ENCODE measurements at regions not wholly inside any gene's neighbourhood (a gene's known extent, or its start where the extent isn't known, plus 50 kb on each side); places are given as distances from the start of the nearest gene placed in this dataset.
"Not testable (repeated sequence)": the region's sequence is repeated elsewhere in the genome, so short reads cannot be mapped to it uniquely, and the experiment has no call there.

DNA sequence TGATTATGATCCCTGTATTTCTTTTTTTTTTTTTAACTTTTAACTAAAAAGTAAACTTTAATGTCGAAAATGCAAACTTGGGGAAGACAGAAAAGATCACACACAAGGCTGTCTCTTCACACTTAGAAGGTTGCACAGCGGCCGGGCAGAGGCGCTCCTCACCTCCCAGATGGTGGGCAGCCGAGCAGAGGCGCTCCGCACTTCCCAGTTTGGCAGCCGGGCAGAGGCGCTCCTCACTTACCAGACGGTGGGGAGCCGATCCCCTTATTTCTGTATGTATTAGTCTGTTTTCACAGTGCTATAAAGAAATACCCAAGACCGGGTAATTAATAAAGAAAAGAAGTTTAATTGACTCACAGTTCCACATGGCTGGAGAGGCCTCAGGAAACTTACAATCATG is 805.6 kb upstream of the SPRY2 start:
- in situ Hi-C loops (cut with MboI; ENCODE audit: low sequenced_read_pairs): not testable (repeated sequence)

DNA sequence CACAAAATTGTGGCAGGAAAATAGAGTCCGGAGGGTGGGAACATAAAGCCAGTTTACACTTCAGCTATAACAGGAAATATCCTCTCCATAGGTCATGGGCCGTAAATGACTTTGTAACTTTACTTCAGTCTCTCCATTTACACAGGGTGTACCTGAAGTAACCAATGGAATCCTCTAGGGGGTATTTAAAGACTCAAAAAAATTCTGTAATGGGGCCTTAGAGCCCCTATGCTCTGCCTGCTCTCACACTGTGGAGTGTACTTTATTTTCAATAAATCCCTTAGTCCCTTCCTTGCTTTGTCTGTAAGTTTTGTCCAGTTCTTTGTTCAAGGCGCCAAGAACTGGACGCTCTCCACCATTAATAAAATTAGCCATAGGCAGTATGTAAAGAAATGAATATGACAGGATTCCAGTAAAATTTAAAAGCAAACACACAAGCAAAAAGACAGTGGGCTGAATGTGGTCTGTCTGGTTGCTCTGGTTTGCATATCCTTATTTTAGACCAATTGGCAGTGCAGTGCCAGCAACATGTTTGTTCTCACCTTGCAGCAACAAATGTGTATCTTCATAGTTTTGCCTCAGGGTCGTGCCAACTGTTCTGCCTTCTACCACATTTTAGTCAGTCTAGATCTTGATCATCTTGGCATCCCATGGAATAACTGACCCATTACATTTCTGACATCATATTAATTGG is 801.5 kb upstream of the SPRY2 start:
- in situ Hi-C loops (cut with MboI; ENCODE audit: low sequenced_read_pairs): no loop called here

DNA sequence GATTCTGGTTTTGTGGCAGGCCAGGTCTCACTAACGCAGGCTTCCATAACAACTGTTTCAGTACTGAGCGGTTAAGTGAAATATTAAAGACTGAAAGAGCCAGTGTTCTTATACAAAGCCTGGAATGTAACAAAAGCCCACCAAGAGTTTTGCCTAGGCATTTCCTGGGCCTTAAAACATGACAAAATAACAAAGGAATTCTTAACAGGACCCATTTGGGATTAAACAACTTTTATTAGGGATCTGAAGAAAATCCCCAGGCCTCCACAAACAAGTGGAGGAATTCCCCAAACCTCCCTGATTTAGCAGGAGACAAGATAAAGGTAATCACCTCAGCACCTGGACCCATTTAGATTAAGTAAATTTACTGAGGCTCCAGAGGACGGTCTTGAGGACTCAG is 799.7 kb upstream of the SPRY2 start:
- in situ Hi-C loops (cut with MboI; ENCODE audit: low sequenced_read_pairs): no loop called here

DNA sequence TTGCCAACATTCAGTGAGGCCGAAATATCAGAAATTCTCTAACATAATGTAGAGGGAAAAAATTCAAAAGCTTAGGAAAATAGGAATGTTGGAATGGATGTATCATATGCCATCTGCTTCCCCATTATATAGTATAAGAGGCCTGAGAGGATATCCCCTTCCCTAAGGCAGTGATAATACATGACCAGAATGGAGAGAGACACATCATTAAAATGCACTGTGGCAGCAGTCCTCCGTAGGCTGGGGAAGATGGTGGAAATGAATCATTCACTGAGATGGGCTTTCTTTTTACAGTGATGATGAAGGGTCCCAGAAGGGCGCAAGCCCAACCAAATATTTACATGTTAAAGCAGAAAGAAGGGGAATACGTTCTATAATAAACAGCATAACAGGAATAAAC is 799.1 kb upstream of the SPRY2 start:
- in situ Hi-C loops (cut with MboI; ENCODE audit: low sequenced_read_pairs): no loop called here

DNA sequence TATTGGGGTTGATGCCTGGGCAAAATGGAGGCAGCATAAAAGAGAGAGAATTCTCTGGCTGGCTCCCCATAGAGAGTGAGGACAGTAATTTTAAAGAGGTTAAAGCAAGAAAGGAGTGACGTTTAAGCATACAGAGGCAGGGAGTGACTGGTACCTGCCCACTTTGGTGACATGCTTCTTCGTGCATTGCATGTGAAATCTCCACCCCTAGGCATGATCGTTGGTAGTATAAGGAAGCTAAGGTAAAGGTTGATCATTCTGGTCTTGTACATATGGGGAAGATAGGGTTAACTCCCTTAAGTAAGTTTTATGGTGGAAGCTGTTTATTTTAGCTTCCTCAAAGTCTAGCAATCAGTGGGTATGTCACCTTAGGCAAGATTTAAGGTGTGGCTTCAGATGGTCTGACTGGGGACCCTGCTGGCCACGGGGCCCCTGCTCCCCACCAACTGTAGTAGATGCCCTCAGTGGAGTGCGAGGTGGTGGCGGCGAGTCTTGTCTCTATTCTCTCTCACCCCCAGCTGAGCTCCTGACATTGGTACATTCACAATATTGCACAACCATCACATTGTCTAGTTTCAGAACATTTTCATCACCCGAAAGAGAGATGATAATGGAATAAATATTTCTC is 797.5 kb upstream of the SPRY2 start:
- in situ Hi-C loops (cut with MboI; ENCODE audit: low sequenced_read_pairs): no loop called here

DNA sequence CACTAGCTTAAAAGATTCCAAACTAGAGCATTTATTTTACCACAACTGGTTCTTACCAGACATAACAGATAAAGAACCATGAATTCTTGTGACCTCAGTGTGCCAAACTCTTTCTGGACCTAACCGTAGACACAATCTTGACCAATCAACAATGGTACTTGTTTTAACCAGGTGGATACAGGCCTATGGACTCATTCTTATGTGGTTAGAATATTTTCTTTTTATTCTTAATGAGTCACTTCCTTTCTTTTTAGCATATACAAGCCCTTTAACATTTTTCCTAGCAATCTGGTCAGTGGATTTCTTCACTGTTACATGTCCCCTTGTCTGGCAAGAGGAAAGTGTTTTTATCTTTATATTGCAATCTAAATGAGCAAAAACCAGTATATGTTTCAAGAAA is 792.1 kb upstream of the SPRY2 start:
- in situ Hi-C loops (cut with MboI; ENCODE audit: low sequenced_read_pairs): no loop called here

DNA sequence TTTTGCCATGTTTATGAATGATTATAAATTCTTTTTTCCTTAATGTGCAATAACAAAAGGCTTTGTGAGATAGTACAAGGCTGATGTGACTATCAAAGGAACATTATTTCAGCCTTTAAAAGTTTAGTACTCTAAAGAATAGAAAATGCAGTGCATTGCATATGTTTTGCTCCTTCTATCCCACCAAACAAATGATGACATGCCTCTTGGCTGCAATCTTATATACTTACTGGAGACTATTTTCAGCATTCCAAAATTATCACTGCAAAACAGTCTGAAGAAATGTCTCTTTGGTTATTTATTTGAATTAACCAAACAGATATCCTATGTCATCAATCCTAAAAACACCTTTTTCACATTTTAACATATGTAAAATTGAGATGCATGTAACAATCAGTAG is 776.5 kb upstream of the SPRY2 start:
- in situ Hi-C loops (cut with MboI; ENCODE audit: low sequenced_read_pairs): no loop called here

DNA sequence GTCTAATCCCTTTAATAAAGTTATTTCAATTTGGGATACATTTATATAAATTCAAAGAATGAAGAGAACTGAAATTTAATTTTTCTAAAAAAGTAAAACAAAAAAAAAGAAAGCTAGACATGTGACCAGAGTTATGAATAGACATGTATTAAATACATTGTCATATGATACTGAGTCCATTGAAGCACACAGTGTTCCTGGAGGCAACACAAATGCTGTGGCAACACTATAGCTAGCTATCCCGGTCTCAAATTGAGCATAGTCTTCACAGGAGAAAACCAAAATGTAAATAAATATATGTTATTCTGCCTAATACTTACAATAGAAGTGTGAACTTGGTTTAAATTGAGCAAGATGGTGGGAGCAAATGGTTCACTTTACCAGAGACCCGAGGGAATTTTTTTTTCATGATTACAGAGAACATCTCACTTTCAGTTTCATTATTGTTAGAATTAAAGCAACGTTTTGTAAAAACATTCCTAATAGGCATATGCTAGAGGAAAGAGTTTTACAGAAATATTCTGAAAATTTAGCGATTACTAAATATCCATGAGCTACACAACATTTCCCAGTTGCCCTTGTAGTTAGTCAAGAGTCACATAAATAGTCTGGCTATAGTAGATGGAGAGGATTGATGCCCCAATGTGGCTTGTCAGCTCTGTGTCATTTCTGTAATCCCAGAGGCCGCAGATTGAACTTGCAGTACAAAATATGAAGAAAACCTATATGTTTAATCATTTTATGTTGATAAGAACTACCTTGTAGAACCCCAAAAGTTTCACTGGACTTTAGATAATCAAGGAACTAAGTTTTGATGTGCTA is 775.7 kb upstream of the SPRY2 start:
- in situ Hi-C loops (cut with MboI; ENCODE audit: low sequenced_read_pairs): no loop called here

DNA sequence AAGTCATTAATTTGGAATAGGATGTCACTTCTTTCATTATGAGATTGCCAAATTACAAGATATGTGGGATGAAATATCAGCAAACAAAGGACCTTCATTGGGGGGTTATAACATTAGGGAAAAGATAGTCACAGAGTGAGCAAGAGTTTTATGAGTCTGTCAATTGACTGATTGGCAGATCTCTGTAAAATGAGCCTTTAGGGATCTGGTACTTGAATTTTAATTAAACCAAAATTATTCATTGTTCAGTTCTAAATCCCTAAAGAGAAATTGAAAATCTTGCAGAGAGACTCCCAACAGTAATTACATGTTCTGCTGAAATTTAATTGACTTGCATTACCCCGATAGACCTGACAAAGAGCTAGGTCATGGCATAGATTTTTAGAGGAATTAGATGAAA is 768.1 kb upstream of the SPRY2 start:
- in situ Hi-C loops (cut with MboI; ENCODE audit: low sequenced_read_pairs): no loop called here

DNA sequence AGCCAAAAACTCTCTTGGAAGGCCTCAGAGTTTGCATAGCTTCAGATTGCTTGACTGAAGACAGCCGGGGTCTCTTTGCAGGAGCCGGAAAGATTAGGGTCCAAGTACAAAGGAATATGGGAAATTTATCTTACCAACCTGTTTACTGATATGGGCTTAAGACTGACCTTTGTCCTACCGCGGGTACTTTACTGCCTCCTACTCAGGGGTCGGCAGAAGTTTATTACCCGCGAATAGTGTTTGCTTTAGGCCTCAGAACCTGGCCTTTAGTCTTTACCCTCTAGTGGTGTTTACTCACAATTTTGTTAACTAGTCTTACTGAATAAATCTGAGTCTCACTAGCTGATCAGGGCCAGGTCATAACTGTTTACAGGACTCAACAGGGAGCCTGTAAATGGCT is 765.4 kb upstream of the SPRY2 start:
- in situ Hi-C loops (cut with MboI; ENCODE audit: low sequenced_read_pairs): no loop called here

DNA sequence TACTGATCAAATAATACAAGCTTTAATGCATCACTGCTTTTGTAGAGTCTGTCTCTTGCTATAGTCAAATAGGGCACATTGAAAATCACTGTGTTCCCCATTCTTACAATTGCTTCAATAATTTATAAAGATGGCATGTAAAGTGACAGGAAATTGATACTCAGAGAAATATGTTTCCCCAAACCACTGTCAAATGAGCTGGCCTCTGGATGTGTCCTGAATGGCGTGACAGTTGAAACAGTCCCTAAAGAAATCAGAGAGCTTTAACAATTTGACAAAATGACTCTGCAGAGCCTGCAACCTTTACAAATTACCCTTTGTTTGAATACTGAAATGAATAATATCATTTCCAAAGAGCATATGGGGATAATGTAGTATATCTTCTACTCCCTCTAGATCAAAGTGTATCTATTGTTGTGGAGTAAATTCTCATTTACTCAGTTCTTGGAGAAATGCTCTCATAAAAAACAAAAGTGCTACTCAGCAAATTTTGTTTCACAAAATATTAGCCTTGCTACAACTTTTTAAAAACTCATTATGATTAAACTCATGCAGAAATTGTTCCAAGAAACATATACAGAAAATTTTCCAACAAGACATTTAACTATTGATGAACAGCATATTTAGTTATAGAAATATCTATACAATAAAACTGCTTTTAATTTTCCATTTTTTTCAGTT is 763.2 kb upstream of the SPRY2 start:
- in situ Hi-C loops (cut with MboI; ENCODE audit: low sequenced_read_pairs): no loop called here

DNA sequence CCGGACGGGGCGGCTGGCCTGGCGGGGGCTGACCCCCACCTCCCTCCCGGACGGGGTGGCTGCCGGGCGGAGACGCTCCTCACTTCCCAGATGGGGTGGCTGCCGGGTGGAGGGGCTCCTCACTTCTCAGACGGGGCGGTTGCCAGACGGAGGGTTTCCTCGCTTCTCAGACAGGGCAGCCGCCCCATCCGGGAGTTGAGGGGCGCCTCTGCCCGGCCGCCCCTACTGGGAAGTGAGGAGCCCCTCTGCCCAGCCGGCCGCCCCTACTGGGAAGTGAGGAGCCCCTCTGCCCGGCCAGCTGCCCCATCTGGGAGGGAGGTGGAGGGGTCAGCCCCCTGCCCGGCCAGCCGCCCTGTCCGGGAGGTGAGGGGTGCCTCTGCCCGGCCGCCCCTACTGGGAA is 761.1 kb upstream of the SPRY2 start:
- in situ Hi-C loops (cut with MboI; ENCODE audit: low sequenced_read_pairs): not testable (repeated sequence)

DNA sequence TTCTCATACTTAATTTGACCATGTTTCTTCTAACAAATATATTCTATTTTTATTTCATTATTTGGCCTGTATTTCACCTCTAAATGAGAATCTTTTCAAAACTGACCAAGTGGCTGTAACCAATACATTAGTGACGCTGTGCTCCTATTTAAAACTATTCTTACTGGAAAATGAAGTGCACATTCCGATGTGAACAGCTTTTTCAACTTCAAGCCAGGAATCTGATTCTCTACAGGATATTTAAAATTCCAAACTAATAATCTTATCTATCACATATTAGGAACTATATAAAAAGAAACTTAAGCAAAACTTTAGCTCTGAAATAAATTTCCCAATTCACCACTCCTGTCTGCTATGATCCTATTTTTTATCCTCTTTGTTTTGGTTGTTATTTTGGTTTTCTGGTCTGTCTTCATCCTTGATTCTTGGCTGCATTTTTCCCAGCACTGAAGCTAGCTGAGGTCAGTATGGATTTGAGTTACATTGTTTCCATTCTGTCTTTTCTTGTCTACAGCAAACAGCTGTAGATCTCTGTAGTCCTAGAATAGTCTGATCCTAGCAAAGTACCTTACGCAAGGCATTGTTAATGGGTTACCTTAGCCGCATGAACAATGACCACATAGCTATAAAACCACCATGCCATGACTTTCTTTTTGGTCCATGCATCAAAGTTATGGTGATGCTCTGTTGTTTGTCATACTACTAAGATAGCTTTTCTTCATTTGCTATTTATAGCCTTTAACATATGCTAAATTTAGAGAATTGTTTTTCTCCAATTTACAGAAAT is 748.6 kb upstream of the SPRY2 start:
- in situ Hi-C loops (cut with MboI; ENCODE audit: low sequenced_read_pairs): no loop called here

DNA sequence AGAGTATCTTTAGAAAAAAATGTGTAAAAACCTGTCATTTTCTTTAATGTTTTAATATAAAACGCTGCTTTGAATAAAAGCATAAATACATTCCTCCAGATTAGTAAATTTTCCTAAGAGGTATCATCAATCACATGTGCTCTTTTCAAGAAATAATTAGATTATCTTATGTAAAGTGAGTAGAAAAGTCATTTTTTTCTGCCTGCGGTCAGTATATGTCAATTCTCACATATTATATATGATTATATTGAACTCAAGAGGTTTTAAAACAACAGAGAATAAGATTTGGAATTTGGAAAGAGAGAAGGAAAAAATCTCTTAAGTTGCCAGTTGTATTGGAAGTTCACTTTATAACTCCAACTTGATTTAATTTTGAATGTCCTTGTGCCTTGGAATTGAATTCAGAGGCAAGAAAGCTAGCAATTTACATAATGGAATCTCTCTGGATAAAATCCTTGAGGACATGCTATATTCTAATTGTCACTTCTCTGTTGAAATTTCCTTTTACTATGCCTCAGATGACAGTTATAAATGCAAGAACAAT is 740.1 kb upstream of the SPRY2 start:
- in situ Hi-C loops (cut with MboI; ENCODE audit: low sequenced_read_pairs): no loop called here

DNA sequence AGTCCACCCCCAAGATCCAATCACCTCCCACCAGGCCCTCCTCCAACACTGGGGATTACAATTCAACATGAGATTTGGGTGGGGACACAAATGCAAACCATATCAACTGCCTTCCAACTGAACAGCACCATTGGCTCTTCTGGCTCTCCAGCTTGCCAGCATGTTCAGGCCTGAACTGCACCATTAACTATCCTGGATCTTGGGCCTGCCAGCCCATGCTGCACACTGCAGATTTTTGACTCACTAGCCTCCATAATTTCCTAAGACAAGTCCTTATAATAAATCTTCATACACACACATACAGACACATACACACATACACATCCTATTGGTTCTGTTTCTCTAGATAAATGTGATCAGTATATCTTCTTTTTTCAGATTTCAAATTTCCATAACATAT is 737.1 kb upstream of the SPRY2 start:
- in situ Hi-C loops (cut with MboI; ENCODE audit: low sequenced_read_pairs): no loop called here

DNA sequence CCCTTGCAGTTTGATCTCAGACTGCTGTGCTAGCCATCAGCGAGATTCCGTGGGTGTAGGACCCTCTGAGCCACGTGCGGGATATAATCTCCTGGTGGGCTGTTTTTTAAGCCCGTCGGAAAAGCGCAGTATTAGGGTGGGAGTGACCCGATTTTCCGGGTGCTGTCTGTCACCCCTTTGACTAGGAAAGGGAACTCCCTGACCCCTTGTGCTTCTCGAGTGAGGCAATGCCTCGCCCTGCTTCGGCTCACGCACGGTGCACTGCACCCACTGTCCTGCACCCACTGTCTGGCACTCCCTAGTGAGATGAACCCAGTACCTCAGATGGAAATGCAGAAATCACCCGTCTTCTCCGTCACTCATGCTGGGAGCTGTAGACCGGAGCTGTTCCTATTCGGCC is 728.9 kb upstream of the SPRY2 start:
- in situ Hi-C loops (cut with MboI; ENCODE audit: low sequenced_read_pairs): not testable (repeated sequence)

DNA sequence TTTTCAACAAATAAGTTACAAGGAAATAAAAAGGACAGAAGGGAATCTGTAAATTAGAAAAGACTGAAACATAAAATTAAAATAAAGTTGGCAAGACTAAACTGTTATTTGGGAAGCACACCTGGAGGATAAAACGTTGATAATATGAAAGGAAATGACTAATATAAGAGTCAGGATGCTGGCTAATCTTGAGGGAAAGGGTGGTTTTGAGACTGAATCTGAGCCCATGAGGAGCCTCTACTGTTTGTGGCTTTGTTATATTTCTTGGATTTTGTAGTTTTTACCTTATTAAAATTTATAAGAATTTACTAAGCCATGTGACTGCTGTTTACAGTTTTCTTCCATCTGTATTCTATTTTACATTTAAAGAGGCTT is 718.0 kb upstream of the SPRY2 start:
- in situ Hi-C loops (cut with MboI; ENCODE audit: low sequenced_read_pairs): no loop called here

DNA sequence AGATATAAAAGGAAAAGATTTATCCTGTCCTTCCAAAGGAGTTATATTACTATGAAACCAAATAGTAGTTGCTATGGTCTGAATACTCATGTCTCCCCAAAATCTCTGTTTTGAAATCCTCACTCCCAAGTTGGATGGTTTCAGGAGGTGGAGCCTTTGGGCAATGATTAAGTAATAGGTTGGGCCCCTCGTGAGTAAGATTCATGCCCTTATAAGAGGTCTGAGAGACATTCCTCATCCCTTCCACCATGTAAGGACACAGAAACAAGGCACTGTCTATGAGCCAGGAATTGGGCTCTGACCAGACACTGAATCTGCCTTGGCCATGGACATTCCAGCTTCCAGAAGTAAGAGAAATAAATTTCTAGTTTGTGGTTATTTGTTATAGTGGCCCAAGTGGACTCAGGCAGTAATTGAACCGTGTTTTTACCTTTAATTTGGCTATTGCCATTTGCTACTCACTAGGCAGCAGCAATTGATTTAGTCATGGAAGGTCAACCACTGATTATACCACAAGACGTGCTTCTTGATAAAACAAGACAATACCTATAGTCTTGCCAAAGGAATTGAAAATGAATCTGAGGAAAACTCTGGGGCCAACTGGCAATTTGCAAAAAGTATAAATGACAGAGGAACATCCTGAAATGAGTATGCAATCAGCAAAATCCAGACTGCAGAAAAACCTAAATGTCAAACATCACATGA is 717.4 kb upstream of the SPRY2 start:
- in situ Hi-C loops (cut with MboI; ENCODE audit: low sequenced_read_pairs): no loop called here

DNA sequence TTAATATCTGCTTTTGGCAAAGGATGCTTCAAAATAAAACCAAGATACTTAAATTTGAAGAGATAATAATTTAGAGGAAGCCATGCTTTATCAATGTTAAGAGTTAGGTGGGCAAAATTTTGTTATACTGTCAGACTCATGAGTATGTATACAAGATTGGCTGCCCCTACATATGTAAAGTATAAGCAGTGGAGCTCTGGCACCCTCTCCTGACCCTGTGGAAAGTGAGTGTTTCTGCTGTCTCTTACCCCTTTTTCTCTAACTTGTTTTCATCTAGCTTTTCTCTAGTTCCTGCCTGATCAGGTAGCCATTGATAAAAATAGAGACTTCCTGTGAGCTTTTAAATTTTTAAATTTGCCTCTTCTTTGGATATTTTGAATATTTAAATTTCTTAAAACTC is 710.9 kb upstream of the SPRY2 start:
- in situ Hi-C loops (cut with MboI; ENCODE audit: low sequenced_read_pairs): no loop called here

DNA sequence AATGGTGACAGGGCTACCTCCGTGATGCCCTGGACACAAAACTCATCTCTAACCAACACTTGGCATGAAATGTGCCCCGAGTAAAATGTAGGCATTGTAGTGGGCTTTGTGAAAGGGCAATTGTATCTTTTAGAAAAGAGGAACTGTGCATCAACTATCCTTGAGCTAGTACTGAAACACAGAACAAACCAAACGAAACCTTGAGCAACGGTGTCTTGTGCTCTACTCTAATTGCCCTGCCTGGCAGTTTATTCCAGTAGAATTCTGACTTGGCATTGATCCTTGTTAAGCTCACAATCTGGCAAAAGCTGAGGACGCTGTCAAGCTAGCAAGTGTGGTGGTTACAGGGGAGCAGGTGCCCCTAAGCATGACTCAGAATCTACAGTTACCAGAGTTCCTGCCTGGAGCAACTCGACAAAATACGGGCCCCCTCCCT is 707.1 kb upstream of the SPRY2 start:
- in situ Hi-C loops (cut with MboI; ENCODE audit: low sequenced_read_pairs): no loop called here
